Thymus (tissue), 11 donors: ENCODE measurements at regions not wholly inside any gene's neighbourhood (a gene's known extent, or its start where the extent isn't known, plus 50 kb on each side); places are given as distances from the start of the nearest gene placed in this dataset.

Source experiments
- DNase-seq, 9 donors: peaks; one replicate each; pipeline ENCODE4 v3.0.0-alpha.2; 2013; ENCODE audit warnings: low spot score in 9 of 9, low read depth in 6 of 9, missing footprints in 1 of 9
- H3K27ac ChIP-seq, 2 donors: one replicate each; pipeline ENCODE4 v1.5.1; 2013; ENCODE audit warnings: control low read depth in 1 of 2, low read depth in 1 of 2, low read length in 1 of 2, mild to moderate bottlenecking in 1 of 2, moderate library complexity in 1 of 2
- H3K27me3 ChIP-seq, 2 donors: one replicate each; pipeline ENCODE4 v1.5.1; 2013; ENCODE audit warnings: low read length in 1 of 2; ENCODE audit not compliant: control insufficient read depth in 2 of 2, insufficient read depth in 1 of 2
- H3K36me3 ChIP-seq, 2 donors: one replicate each; pipeline ENCODE4 v1.5.1; 2013; ENCODE audit warnings: low read length in 1 of 2, mild to moderate bottlenecking in 1 of 2, moderate library complexity in 1 of 2; ENCODE audit not compliant: control insufficient read depth in 2 of 2, insufficient read depth in 2 of 2
- H3K4me1 ChIP-seq, 2 donors: one replicate each; pipeline ENCODE4 v1.5.1; 2013; ENCODE audit warnings: low read length in 2 of 2; ENCODE audit not compliant: control insufficient read depth in 2 of 2, insufficient read depth in 2 of 2
- H3K4me3 ChIP-seq, 2 donors: one replicate each; pipeline ENCODE4 v1.5.1; 2013; ENCODE audit warnings: low read length in 2 of 2, control low read depth in 1 of 2, mild to moderate bottlenecking in 1 of 2
- H3K9me3 ChIP-seq, 2 donors: one replicate each; pipeline ENCODE4 v1.5.1; 2013; ENCODE audit warnings: low read length in 1 of 2, mild to moderate bottlenecking in 1 of 2; ENCODE audit not compliant: control insufficient read depth in 2 of 2, insufficient read depth in 1 of 2
- WGBS: extraction: QIAGEN DNeasy Blood & Tissue Kit; methylation state at CpG from one replicate; pipeline ENCODE4 v1.1.7; 2013; 5-methylcytosine and 5-hydroxymethylcytosine counted together
- donor health status: healthy.

GRCh38 chr16:26680671-26681070, 386.1 kb upstream of the C16orf82 start:
- Histone ChIP-seq H3K9me3 (no peaks in the 10 kb centered on the region), H3K27ac (no peak overlapping the region), H3K4me3 (no peak overlapping the region), H3K36me3 (no peaks in the 10 kb centered on the region), H3K27me3 (no peaks in the 10 kb centered on the region), H3K4me1 (no peaks in the 10 kb centered on the region)
- no peak for DNase-seq
- 87% methylated on average over 4 of the region's 4 CpGs for WGBS

- WGBS = 74% methylated on average over 2 of the region's 2 CpGs
- Histone ChIP-seq H3K9me3 (no peaks in the 10 kb centered on the region), H3K4me3 (no peak overlapping the region), H3K27me3 (no peaks in the 10 kb centered on the region), H3K4me1 (no peaks in the 10 kb centered on the region), H3K27ac (no peak overlapping the region), H3K36me3 (no peaks in the 10 kb centered on the region)
- DNase-seq = no peak
Observed at GRCh38 chr16:26688105-26688504, 378.6 kb upstream of the C16orf82 start.

GRCh38 chr16:26688699-26689098, 378.0 kb upstream of the C16orf82 start:
- Histone ChIP-seq H3K27me3 (no peaks in the 10 kb centered on the region), H3K27ac (no peak overlapping the region), H3K36me3 (no peaks in the 10 kb centered on the region), H3K4me1 (no peaks in the 10 kb centered on the region), H3K9me3 (no peaks in the 10 kb centered on the region), H3K4me3 (no peak overlapping the region)
- DNase-seq = no peak
- WGBS = 82% methylated on average over 7 of the region's 7 CpGs

GRCh38 chr16:26692658-26693057, 374.1 kb upstream of the C16orf82 start:
- no peaks in the 10 kb centered on the region for H3K36me3 ChIP-seq
- H3K9me3 ChIP-seq = no peaks in the 10 kb centered on the region
- H3K4me1 ChIP-seq = no peaks in the 10 kb centered on the region
- H3K4me3 ChIP-seq = no peak overlapping the region
- H3K27me3 ChIP-seq = no peaks in the 10 kb centered on the region
- H3K27ac ChIP-seq = no peak overlapping the region
- 84% methylated on average over 1 of the region's 1 CpG for WGBS
- DNase-seq = no peak

- 87% methylated on average over 2 of the region's 2 CpGs for WGBS
- no peak overlapping the region for H3K27ac ChIP-seq
- no peaks in the 10 kb centered on the region for H3K36me3 ChIP-seq
- no peak overlapping the region for H3K4me3 ChIP-seq
- no peaks in the 10 kb centered on the region for H3K4me1 ChIP-seq
- H3K9me3 ChIP-seq = no peaks in the 10 kb centered on the region
- no peaks in the 10 kb centered on the region for H3K27me3 ChIP-seq
- no peak for DNase-seq
Observed at GRCh38 chr16:26697807-26698206, 368.9 kb upstream of the C16orf82 start.

- no peaks in the 10 kb centered on the region for H3K27me3 ChIP-seq
- WGBS = 95% methylated on average over 1 of the region's 1 CpG
Observed at GRCh38 chr16:26700250-26700649, 366.5 kb upstream of the C16orf82 start.

GRCh38 chr16:26701243-26701886, 365.4 kb upstream of the C16orf82 start:
- DNase-seq = no peak
- Histone ChIP-seq H3K4me3 (no peak overlapping the region), H3K4me1 (no peaks in the 10 kb centered on the region), H3K9me3 (no peaks in the 10 kb centered on the region), H3K27ac (no peak overlapping the region), H3K36me3 (no peaks in the 10 kb centered on the region), H3K27me3 (no peaks in the 10 kb centered on the region)
- WGBS = 90% methylated on average over 3 of the region's 3 CpGs

More at GRCh38 chr16:26700250-26700649, 366.5 kb upstream of the C16orf82 start:
- no peak for DNase-seq
- H3K4me1 ChIP-seq = no peaks in the 10 kb centered on the region
- H3K4me3 ChIP-seq = no peak overlapping the region
- H3K9me3 ChIP-seq = no peaks in the 10 kb centered on the region
- no peaks in the 10 kb centered on the region for H3K36me3 ChIP-seq
- H3K27ac ChIP-seq = no peak overlapping the region

- no peaks in the 10 kb centered on the region for H3K36me3 ChIP-seq
- WGBS = 62% methylated on average over 1 of the region's 1 CpG
- no peaks in the 10 kb centered on the region for H3K9me3 ChIP-seq
- DNase-seq = no peak
- H3K27me3 ChIP-seq = no peaks in the 10 kb centered on the region
- no peak overlapping the region for H3K4me3 ChIP-seq
- H3K27ac ChIP-seq = no peak overlapping the region
- no peaks in the 10 kb centered on the region for H3K4me1 ChIP-seq
Observed at GRCh38 chr16:26705346-26705745, 361.4 kb upstream of the C16orf82 start.

GRCh38 chr16:26708428-26708827, 358.3 kb upstream of the C16orf82 start:
- 97% methylated on average over 2 of the region's 2 CpGs for WGBS
- H3K27ac ChIP-seq = no peak overlapping the region
- H3K9me3 ChIP-seq = no peaks in the 10 kb centered on the region
- no peaks in the 10 kb centered on the region for H3K36me3 ChIP-seq
- no peaks in the 10 kb centered on the region for H3K4me1 ChIP-seq
- H3K4me3 ChIP-seq = no peak overlapping the region
- DNase-seq = no peak
- H3K27me3 ChIP-seq = no peaks in the 10 kb centered on the region
